HCT116 (cell line): ENCODE measurements at regions not wholly inside any gene's neighbourhood (a gene's known extent, or its start where the extent isn't known, plus 50 kb on each side); places are given as distances from the start of the nearest gene placed in this dataset.

ENCODE experiments used
- ATAC-seq: fragments of 200-7000 bp; cut with Tn5 transposase; 2 replicates; pipeline ENCODE4 v1.9.1; 2020; ENCODE audit warnings: mild to moderate bottlenecking, moderate library complexity
- BruUV-seq: library from RNA; stranded (reverse); fragments of 400-500 nt; replicated peaks from 2 replicates; lab custom pipeline; 2021; lab: Mats Ljungman, UMichigan
- CTCF ChIA-PET: fragments of 300-600 bp; sonication (Branson Sonifier 250); formaldehyde crosslinking; loops from one replicate; lab custom pipeline; 2021; ENCODE audit warnings: antibody characterized with exemption; lab: Charles Lee
- POLR2A ChIA-PET: fragments of 300-600, 350-600 bp; sonication (Branson Sonifier 250); formaldehyde crosslinking; loops from one replicate; lab custom pipeline; 2021; ENCODE audit warnings: antibody characterized with exemption; lab: Charles Lee
- RAD21 ChIA-PET, 2 experiments: fragments of 300-600 bp; sonication (Branson Sonifier 250); formaldehyde crosslinking; loops; one replicate each; lab custom pipeline; 2023; ENCODE audit warnings: low total read pairs in 2 of 2; ENCODE audit not compliant: uncharacterized antibody in 2 of 2, unreplicated experiment in 2 of 2, low non-redundant PET in 1 of 2; lab: Charles Lee
- DNase-seq: peaks from one replicate; pipeline ENCODE4 v3.0.0-alpha.2; 2010; ENCODE audit warnings: low read depth, low spot score
- H2AFZ ChIP-seq: fragments of 200-600 bp; shearing (Covaris generic), sonication (generic); 2 replicates; pipeline ENCODE4 v1.6.1; 2017; ENCODE audit warnings: low read depth, mixed run types, mixed read lengths, antibody characterized with exemption, low read length; ENCODE audit not compliant: poor library complexity, severe bottlenecking
- H3K27ac ChIP-seq: 2 replicates; pipeline ENCODE4 v1.5.1; 2012; ENCODE audit warnings: low read depth, low read length
- H3K27me3 ChIP-seq: fragments of 200-600 bp; sonication (generic); 2 replicates; pipeline ENCODE4 v1.6.1; 2016; ENCODE audit warnings: mixed run types, low read length, mixed read lengths; ENCODE audit not compliant: insufficient read depth
- H3K36me3 ChIP-seq, 2 experiments: fragments of 200-500 bp in 1 of 2; fragments of 200-600 bp in 1 of 2; sonication (Bioruptor generic) in 1 of 2; sonication (generic) in 1 of 2; 2 replicates each; pipeline versions ENCODE4 v1.5.1 to v1.6.1; 2014 to 2016; ENCODE audit warnings: low read length in 2 of 2, inconsistent platforms in 1 of 2, mixed read lengths in 1 of 2, mixed run types in 1 of 2; ENCODE audit not compliant: insufficient read depth in 2 of 2, control insufficient read depth in 1 of 2
- H3K4me1 ChIP-seq, 2 experiments: fragments of 200-600 bp in 1 of 2; sonication (generic) in 1 of 2; 2 replicates each; pipeline versions ENCODE4 v1.5.1 to v1.6.1; 2012 to 2017; ENCODE audit warnings: low read length in 2 of 2, inconsistent platforms in 1 of 2, mild to moderate bottlenecking in 1 of 2, mixed read lengths in 1 of 2, mixed run types in 1 of 2, moderate library complexity in 1 of 2; ENCODE audit not compliant: insufficient read depth in 2 of 2, control insufficient read depth in 1 of 2
- H3K4me2 ChIP-seq: fragments of 200-600 bp; sonication (generic); 2 replicates; pipeline ENCODE4 v1.6.1; 2017; ENCODE audit warnings: mixed run types, low read length, mixed read lengths
- H3K4me3 ChIP-seq, 2 experiments: fragments of 200-600 bp in 1 of 2; sonication (generic) in 1 of 2; replicated peaks in 1 of 2; 2 replicates each; pipeline ENCODE4 v1.5.1; 2011 to 2016; ENCODE audit warnings: low read length in 2 of 2, control low read depth in 1 of 2, low read depth in 1 of 2, mild to moderate bottlenecking in 1 of 2, mixed read lengths in 1 of 2, mixed run types in 1 of 2
- H3K79me2 ChIP-seq: fragments of 200-600 bp; sonication (generic); 2 replicates; pipeline ENCODE4 v1.6.1; 2017; ENCODE audit warnings: mild to moderate bottlenecking, mixed run types, low read length, moderate library complexity, mixed read lengths; ENCODE audit not compliant: insufficient read depth
- H3K9ac ChIP-seq: fragments of 200-600 bp; sonication (generic); 2 replicates; pipeline ENCODE4 v1.6.1; 2016; ENCODE audit warnings: low read length, mixed read lengths
- H3K9me2 ChIP-seq: fragments of 200-600 bp; sonication (generic), shearing (Covaris generic); 2 replicates; pipeline ENCODE4 v1.6.1; 2017; ENCODE audit warnings: mixed run types, mild to moderate bottlenecking, moderate library complexity; ENCODE audit not compliant: insufficient read depth
- H3K9me3 ChIP-seq, 2 experiments: fragments of 200-500 bp in 1 of 2; fragments of 200-600 bp in 1 of 2; sonication (Bioruptor generic) in 1 of 2; sonication (generic) in 1 of 2; 2 replicates each; pipeline ENCODE4 v1.6.1; 2014 to 2017; ENCODE audit warnings: low read length in 2 of 2, mixed read lengths in 2 of 2, inconsistent platforms in 1 of 2, low read depth in 1 of 2, mild to moderate bottlenecking in 1 of 2, mixed run types in 1 of 2, moderate library complexity in 1 of 2; ENCODE audit not compliant: control insufficient read depth in 1 of 2, insufficient read depth in 1 of 2
- H4K20me1 ChIP-seq: fragments of 200-600 bp; sonication (generic), shearing (Covaris generic); 2 replicates; pipeline ENCODE4 v1.6.1; 2017; ENCODE audit warnings: mixed run types, mild to moderate bottlenecking, moderate library complexity; ENCODE audit not compliant: insufficient read depth
- CBX3 ChIP-seq: IDR thresholded peaks from 2 replicates; pipeline ENCODE4 v1.6.1; 2012; ENCODE audit warnings: low read depth
- EGR1 ChIP-seq: IDR thresholded peaks from 2 replicates; pipeline ENCODE4 v1.6.1; 2012; ENCODE audit warnings: low read depth
- ELF1 ChIP-seq: IDR thresholded peaks from 2 replicates; pipeline ENCODE4 v1.6.1; 2012; ENCODE audit warnings: low read depth, borderline replicate concordance
- EZH2 ChIP-seq: fragments of 200-600 bp; sonication (generic); IDR thresholded peaks from 2 replicates; pipeline ENCODE4 v1.6.1; 2017; ENCODE audit warnings: antibody characterized with exemption, mixed run types
- EZH2phosphoT487 ChIP-seq: fragments of 200-600 bp; IDR thresholded peaks from 2 replicates; pipeline ENCODE4 v1.6.1; 2018; ENCODE audit warnings: antibody characterized with exemption, borderline replicate concordance
- JUND ChIP-seq: IDR thresholded peaks from 2 replicates; pipeline ENCODE4 v1.6.1; 2012
- POLR2AphosphoS5 ChIP-seq: IDR thresholded peaks from 2 replicates; pipeline ENCODE4 v1.6.1; 2011; ENCODE audit warnings: mild to moderate bottlenecking, low read depth, low read length, moderate library complexity
- RAD21 ChIP-seq: IDR thresholded peaks from 2 replicates; pipeline ENCODE4 v1.6.1; 2012; ENCODE audit warnings: low read depth, mild to moderate bottlenecking
- SRF ChIP-seq: IDR thresholded peaks from 2 replicates; pipeline ENCODE4 v1.6.1; 2012; ENCODE audit warnings: low read depth
- ZFX ChIP-seq: fragments of 450-650 bp; IDR thresholded peaks from 2 replicates; pipeline ENCODE4 v1.6.1; 2017
- ZNF274 ChIP-seq: fragments of 200-500 bp; sonication (Bioruptor generic); IDR thresholded peaks from 2 replicates; pipeline ENCODE4 v1.6.1; 2014; ENCODE audit warnings: mild to moderate bottlenecking, low read depth, low read length, inconsistent platforms
- intact Hi-C: fragments of 100-400 bp; cut with micrococcal nuclease; formaldehyde crosslinking; loops from 2 replicates; pipeline ENCODE4 v1.10.0; 2022
- TF ChIP-seq, protein P1 (sequence below), 3 experiments: fragments of 200-600 bp in 1 of 3; sonication (generic) in 1 of 3; IDR thresholded peaks in 2 of 3; conservative IDR thresholded peaks in 1 of 3; 2 replicates each; pipeline ENCODE4 v1.5.1; 2012 to 2017; ENCODE audit warnings: low read depth in 2 of 3, low read length in 2 of 3, antibody characterized with exemption in 1 of 3, borderline replicate concordance in 1 of 3, control low read depth in 1 of 3, mild to moderate bottlenecking in 1 of 3, mixed read lengths in 1 of 3, mixed run types in 1 of 3, moderate library complexity in 1 of 3; ENCODE audit not compliant: insufficient read depth in 1 of 3

DNA sequence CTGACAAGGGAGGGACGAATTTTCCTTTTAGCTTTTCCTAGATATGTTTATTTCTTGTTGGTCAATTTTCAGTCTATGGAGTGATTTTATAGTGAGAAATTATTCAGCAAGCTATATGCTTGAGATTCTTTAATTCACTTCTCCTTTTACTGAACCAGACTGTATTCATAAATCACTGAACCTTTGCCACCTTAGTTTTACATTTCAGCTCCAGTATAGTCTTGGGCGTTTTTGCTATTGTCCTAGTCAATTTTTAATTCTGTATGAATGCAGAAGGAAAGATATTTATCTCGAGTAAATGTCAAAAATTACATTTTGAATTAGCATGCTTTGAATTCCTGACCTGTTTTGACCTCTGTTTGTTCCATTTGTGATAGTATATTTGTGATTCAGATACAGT, 468.9 kb downstream of the IPMK start:
- Histone ChIP-seq H3K9me3 (no peaks in the 10 kb centered on the region; a peak in 2 of 4 replicates), H3K27me3 (no peaks in the 10 kb centered on the region), H3K79me2 (no peaks in the 10 kb centered on the region), H4K20me1 (no peaks in the 10 kb centered on the region), H3K4me2 (no peak overlapping the region), H3K4me1 (no peaks in the 10 kb centered on the region), H3K9ac (no peak overlapping the region), H2AFZ (no peak overlapping the region), H3K4me3 (no peak overlapping the region), H3K36me3 (no peaks in the 10 kb centered on the region), H3K27ac (no peak overlapping the region), H3K9me2 (no peaks in the 10 kb centered on the region)
- CTCF ChIA-PET: no interaction called here
- RAD21 ChIA-PET: no interaction called here
- BruUV-seq: no TSS peak
- intact Hi-C loops: no loop called here
- no peak for DNase-seq
- no peak for TF ChIP-seq ELF1
- TF ChIP-seq ZNF274: no peak
- TF ChIP-seq JUND: no peak
- no peak for TF ChIP-seq CBX3
- TF ChIP-seq POLR2AphosphoS5: no peak
- no peak for TF ChIP-seq ZFX
- POLR2A ChIA-PET: no interaction called here
- no peak for ATAC-seq

DNA sequence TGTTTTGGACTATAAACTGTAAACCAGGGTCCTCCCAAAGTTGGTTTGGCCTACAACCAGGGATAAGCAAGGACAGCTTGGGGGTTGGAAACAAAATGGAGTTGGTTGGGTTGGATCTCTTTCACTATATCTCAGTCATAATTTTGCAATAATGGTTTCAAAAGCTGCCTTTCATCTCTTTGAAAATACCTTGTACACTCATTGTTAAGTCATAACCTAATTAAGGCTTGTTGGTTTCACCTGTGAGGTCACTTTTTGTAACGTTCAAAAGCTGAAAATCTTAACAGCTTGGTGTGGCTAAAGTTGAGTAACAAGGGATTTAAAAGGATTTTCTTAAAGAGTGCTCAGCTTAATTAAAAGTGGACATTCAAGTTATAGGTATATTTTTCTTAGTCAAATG, 476.1 kb downstream of the IPMK start:
- Histone ChIP-seq H2AFZ (no peak overlapping the region), H3K27me3 (no peaks in the 10 kb centered on the region), H3K9ac (no peak overlapping the region), H3K36me3 (no peaks in the 10 kb centered on the region), H3K4me2 (no peak overlapping the region), H3K79me2 (no peaks in the 10 kb centered on the region), H3K4me3 (no peak overlapping the region), H4K20me1 (no peaks in the 10 kb centered on the region), H3K9me2 (no peaks in the 10 kb centered on the region), H3K9me3 (no peaks in the 10 kb centered on the region; a peak in 1 of 4 replicates)
- BruUV-seq: no TSS peak
- ChIA-PET CTCF (no interaction called here), POLR2A (no interaction called here)
- intact Hi-C loops: no loop called here
- TF ChIP-seq EZH2 (no peak), JUND (no peak), EZH2phosphoT487 (no peak), EGR1 (no peak), RAD21 (no peak), SRF (no peak)
- TF ChIP-seq, protein P1, sequence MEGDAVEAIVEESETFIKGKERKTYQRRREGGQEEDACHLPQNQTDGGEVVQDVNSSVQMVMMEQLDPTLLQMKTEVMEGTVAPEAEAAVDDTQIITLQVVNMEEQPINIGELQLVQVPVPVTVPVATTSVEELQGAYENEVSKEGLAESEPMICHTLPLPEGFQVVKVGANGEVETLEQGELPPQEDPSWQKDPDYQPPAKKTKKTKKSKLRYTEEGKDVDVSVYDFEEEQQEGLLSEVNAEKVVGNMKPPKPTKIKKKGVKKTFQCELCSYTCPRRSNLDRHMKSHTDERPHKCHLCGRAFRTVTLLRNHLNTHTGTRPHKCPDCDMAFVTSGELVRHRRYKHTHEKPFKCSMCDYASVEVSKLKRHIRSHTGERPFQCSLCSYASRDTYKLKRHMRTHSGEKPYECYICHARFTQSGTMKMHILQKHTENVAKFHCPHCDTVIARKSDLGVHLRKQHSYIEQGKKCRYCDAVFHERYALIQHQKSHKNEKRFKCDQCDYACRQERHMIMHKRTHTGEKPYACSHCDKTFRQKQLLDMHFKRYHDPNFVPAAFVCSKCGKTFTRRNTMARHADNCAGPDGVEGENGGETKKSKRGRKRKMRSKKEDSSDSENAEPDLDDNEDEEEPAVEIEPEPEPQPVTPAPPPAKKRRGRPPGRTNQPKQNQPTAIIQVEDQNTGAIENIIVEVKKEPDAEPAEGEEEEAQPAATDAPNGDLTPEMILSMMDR (IDR thresholded peaks at IDR 0.05 in 2 of 3, conservative IDR thresholded peaks at IDR 0.05 in 1 of 3; ENCODE audit: borderline replicate concordance in 1 of 3, insufficient read depth in 1 of 3, low read depth in 2 of 3, low read length in 2 of 3): no peak
- TF ChIP-seq, all 23 proteins: peak for 0
- ATAC-seq (no peak), DNase-seq (no peak)
- Histone ChIP-seq H3K27ac (no peak overlapping the region), H3K4me1 (no peaks in the 10 kb centered on the region)
- RAD21 ChIA-PET: no interaction called here
